Gastrocnemius medialis (tissue), 4 donors: ENCODE measurements at regions not wholly inside any gene's neighbourhood (a gene's known extent, or its start where the extent isn't known, plus 50 kb on each side); places are given as distances from the start of the nearest gene placed in this dataset.

Experiments used
- CTCF ChIP-seq, 5 experiments: fragments of 450-650 bp in 3 of 5; fragments of 200-600 bp in 2 of 5; sonication (generic) in 2 of 5; IDR thresholded peaks in 4 of 5; conservative IDR thresholded peaks in 1 of 5; 1 replicate in 4 of 5; 2 replicates in 1 of 5; pipeline ENCODE4 v1.5.1; 2016 to 2019; ENCODE audit warnings: antibody characterized with exemption in 5 of 5, mild to moderate bottlenecking in 3 of 5, moderate library complexity in 3 of 5
- POLR2A ChIP-seq, 2 donors: fragments of 450-650 bp; IDR thresholded peaks; one replicate each; pipeline ENCODE4 v1.6.1; 2017; ENCODE audit warnings: antibody characterized with exemption in 2 of 2, mild to moderate bottlenecking in 2 of 2, moderate library complexity in 2 of 2

GRCh38 chr4:138669479-138670315 is 345.9 kb upstream of the NOCT start:
- no peak for TF ChIP-seq CTCF (IDR thresholded peaks at IDR 0.05 in 4 of 5, conservative IDR thresholded peaks at IDR 0.05 in 1 of 5)
- TF ChIP-seq POLR2A (IDR thresholded peaks at IDR 0.05) = no peak
